ENCODE measurements at regions not wholly inside any gene's neighbourhood (a gene's known extent, or its start where the extent isn't known, plus 50 kb on each side); places are given as distances from the start of the nearest gene placed in this dataset.

DNA sequence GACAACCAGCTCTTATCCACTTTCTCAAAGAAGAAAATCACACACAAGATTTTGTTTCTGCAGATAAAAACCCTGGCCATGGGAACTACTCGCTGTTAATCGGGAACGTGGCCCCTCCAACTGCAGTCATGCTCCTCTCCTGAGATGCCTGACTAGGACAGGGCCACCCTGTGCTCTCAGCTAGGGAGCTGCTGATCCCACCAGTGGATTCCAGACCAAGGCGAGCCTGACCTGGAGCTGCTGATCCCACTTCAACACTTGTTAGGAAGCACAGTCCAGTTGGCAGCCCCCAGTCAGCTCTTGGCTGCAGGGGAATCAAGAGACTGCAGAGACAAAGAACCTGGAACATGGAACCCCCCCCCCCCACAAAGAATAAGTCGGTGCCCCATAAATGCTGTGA is 474.3 kb upstream of the MGMT start:
- no peaks in the 10 kb centered on the region for H3K79me2 ChIP-seq (ENCODE audit: low read length)
- no peak overlapping the region for H3K27ac ChIP-seq (ENCODE audit: low read length)
- H3K4me3 ChIP-seq (ENCODE audit: low read length): no peak overlapping the region
- H4K20me1 ChIP-seq (ENCODE audit: insufficient read depth, low read depth, low read length): no peaks in the 10 kb centered on the region
- H3K4me2 ChIP-seq (ENCODE audit: low read depth, low read length, poor library complexity, severe bottlenecking): no peak overlapping the region
- no peaks in the 10 kb centered on the region for H3K9me3 ChIP-seq (ENCODE audit: low read length)
- no peaks in the 10 kb centered on the region for H3K4me1 ChIP-seq (ENCODE audit: low read length)
- H3K9ac ChIP-seq (ENCODE audit: low read length): no peak overlapping the region
- no peaks in the 10 kb centered on the region for H3K36me3 ChIP-seq (ENCODE audit: insufficient read depth, low read length)
- H3K9me2 ChIP-seq (replicated peaks; ENCODE audit: insufficient read depth, low read length): no peaks in the 10 kb centered on the region
- H3K27me3 ChIP-seq (ENCODE audit: low read length): no peaks in the 10 kb centered on the region
- DNase-seq: no peak
- H2AFZ ChIP-seq (ENCODE audit: low read length): no peak overlapping the region

DNA sequence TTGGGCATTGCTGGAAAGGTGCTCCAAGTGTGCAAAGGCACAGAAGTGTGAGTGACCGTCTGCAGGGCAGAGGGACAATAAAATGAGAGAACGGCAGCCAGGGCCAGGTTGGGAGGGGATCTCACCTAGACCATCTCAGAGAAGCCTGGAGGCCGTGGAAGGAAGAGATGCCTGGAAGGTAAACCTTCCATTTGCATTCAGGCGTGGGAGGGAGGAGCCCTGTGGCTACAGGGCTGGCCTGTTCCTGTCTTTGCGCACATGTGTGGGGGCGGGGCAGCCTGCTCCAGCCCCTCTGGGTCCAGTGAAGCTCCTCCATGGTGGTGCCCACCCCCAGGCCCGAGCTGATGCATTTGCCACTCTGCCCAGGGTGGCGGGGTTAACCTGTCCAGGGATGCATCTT is 473.6 kb upstream of the MGMT start:
- H3K4me1 ChIP-seq (ENCODE audit: low read length): no peaks in the 10 kb centered on the region
- no peaks in the 10 kb centered on the region for H3K36me3 ChIP-seq (ENCODE audit: insufficient read depth, low read length)
- H3K9ac ChIP-seq (ENCODE audit: low read length): no peak overlapping the region
- H3K9me2 ChIP-seq (replicated peaks; ENCODE audit: insufficient read depth, low read length): no peaks in the 10 kb centered on the region
- H3K9me3 ChIP-seq (ENCODE audit: low read length): no peaks in the 10 kb centered on the region
- H2AFZ ChIP-seq (ENCODE audit: low read length): no peak overlapping the region
- H3K27me3 ChIP-seq (ENCODE audit: low read length): no peaks in the 10 kb centered on the region
- H3K4me2 ChIP-seq (ENCODE audit: low read depth, low read length, poor library complexity, severe bottlenecking): no peak overlapping the region
- no peaks in the 10 kb centered on the region for H3K79me2 ChIP-seq (ENCODE audit: low read length)
- DNase-seq: no peak
- H4K20me1 ChIP-seq (ENCODE audit: insufficient read depth, low read depth, low read length): no peaks in the 10 kb centered on the region
- no peak overlapping the region for H3K4me3 ChIP-seq (ENCODE audit: low read length)
- no peak overlapping the region for H3K27ac ChIP-seq (ENCODE audit: low read length)

DNA sequence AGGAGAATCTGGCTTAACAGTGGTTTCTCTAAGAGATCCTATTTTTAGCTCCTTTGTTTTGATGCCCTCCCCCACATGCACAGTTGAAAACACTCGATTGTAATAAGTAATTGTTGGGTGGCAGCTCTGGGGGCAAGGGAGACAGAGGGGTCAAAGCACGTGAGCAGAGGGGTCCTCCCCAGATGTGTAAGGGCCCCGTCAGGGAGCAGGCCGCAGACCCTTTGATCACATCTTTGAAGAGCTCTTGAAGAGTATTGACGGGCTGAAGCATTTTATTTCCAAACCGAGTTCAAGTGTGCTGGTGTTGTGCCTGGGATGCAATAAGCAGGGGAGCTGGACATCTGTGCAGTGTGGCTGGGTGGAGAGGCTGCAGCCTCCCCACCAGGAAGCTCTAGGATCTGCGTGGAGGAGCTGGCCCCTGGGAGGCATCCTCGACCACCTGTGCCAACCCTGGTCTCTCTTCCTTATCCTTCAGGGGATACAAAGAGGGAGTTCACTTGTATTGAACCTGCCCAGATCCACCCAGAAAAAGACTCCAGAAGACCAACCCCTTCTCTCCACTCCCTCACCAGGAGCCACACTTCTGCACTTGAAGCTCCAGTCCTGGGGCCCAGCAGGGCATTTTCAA is 473.0 kb upstream of the MGMT start:
- Histone ChIP-seq H3K79me2 (ENCODE audit: low read length) (no peaks in the 10 kb centered on the region), H3K9me2 (replicated peaks; ENCODE audit: insufficient read depth, low read length) (no peaks in the 10 kb centered on the region), H3K27ac (ENCODE audit: low read length) (no peak overlapping the region), H3K9ac (ENCODE audit: low read length) (no peak overlapping the region), H3K9me3 (ENCODE audit: low read length) (no peaks in the 10 kb centered on the region), H3K4me1 (ENCODE audit: low read length) (no peaks in the 10 kb centered on the region), H2AFZ (ENCODE audit: low read length) (no peak overlapping the region), H3K4me2 (ENCODE audit: low read depth, low read length, poor library complexity, severe bottlenecking) (no peak overlapping the region), H3K4me3 (ENCODE audit: low read length) (no peak overlapping the region), H3K36me3 (ENCODE audit: insufficient read depth, low read length) (no peaks in the 10 kb centered on the region), H4K20me1 (ENCODE audit: insufficient read depth, low read depth, low read length) (no peaks in the 10 kb centered on the region), H3K27me3 (ENCODE audit: low read length) (no peaks in the 10 kb centered on the region)
- no peak for DNase-seq

DNA sequence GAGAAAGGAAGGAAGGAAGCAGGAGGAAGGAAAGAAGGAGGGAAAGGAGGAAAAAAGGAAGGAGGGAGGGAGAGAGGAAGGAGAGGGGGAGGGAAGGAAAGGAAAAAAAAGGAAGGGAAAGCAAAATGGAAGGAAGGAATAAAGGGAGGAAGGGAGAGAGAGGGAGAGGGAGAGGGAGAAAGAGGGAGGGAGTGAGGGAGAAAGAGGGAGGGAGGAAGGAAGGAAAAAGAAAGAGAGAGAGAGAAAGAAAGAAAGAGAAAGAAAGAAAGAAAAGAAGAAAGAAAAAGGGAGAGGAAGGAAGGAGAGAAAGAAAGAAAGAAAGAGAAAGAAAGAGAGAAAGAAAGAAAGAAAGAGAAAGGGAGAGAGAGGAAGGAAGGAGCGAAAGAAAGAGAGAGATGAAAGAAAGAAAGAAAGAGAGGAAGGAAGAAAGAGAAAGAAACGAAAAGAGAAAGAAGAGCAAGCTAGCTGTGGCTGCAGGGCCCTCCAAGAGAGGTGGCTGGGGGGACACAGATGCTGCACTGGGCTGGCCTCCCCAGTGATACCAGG is 472.4 kb upstream of the MGMT start:
- Histone ChIP-seq H3K79me2 (ENCODE audit: low read length) (no peaks in the 10 kb centered on the region), H3K27me3 (ENCODE audit: low read length) (no peaks in the 10 kb centered on the region), H3K4me2 (ENCODE audit: low read depth, low read length, poor library complexity, severe bottlenecking) (no peak overlapping the region), H3K4me1 (ENCODE audit: low read length) (no peaks in the 10 kb centered on the region), H3K36me3 (ENCODE audit: insufficient read depth, low read length) (no peaks in the 10 kb centered on the region), H4K20me1 (ENCODE audit: insufficient read depth, low read depth, low read length) (no peaks in the 10 kb centered on the region), H2AFZ (ENCODE audit: low read length) (no peak overlapping the region), H3K27ac (ENCODE audit: low read length) (no peak overlapping the region), H3K9me3 (ENCODE audit: low read length) (no peaks in the 10 kb centered on the region), H3K9ac (ENCODE audit: low read length) (no peak overlapping the region), H3K4me3 (ENCODE audit: low read length) (no peak overlapping the region), H3K9me2 (replicated peaks; ENCODE audit: insufficient read depth, low read length) (no peaks in the 10 kb centered on the region)
- no peak for DNase-seq

GRCh38 chr10:128995676-128996075 is 471.4 kb upstream of the MGMT start:
- H3K9me2 ChIP-seq (replicated peaks; ENCODE audit: insufficient read depth, low read length): no peaks in the 10 kb centered on the region
- no peaks in the 10 kb centered on the region for H3K79me2 ChIP-seq (ENCODE audit: low read length)
- no peaks in the 10 kb centered on the region for H3K36me3 ChIP-seq (ENCODE audit: insufficient read depth, low read length)
- no peaks in the 10 kb centered on the region for H4K20me1 ChIP-seq (ENCODE audit: insufficient read depth, low read depth, low read length)
- no peak overlapping the region for H3K4me3 ChIP-seq (ENCODE audit: low read length)
- H3K4me2 ChIP-seq (ENCODE audit: low read depth, low read length, poor library complexity, severe bottlenecking): no peak overlapping the region
- no peaks in the 10 kb centered on the region for H3K9me3 ChIP-seq (ENCODE audit: low read length)
- H3K27me3 ChIP-seq (ENCODE audit: low read length): no peaks in the 10 kb centered on the region
- H3K27ac ChIP-seq (ENCODE audit: low read length): no peak overlapping the region
- no peaks in the 10 kb centered on the region for H3K4me1 ChIP-seq (ENCODE audit: low read length)
- DNase-seq: no peak
- H3K9ac ChIP-seq (ENCODE audit: low read length): no peak overlapping the region
- no peak overlapping the region for H2AFZ ChIP-seq (ENCODE audit: low read length)

- H4K20me1 ChIP-seq (ENCODE audit: insufficient read depth, low read depth, low read length): no peaks in the 10 kb centered on the region
- H3K4me3 ChIP-seq (ENCODE audit: low read length): no peak overlapping the region
- no peak overlapping the region for H2AFZ ChIP-seq (ENCODE audit: low read length)
- no peak for DNase-seq
- H3K9me3 ChIP-seq (ENCODE audit: low read length): no peaks in the 10 kb centered on the region
- no peaks in the 10 kb centered on the region for H3K79me2 ChIP-seq (ENCODE audit: low read length)
- no peaks in the 10 kb centered on the region for H3K4me1 ChIP-seq (ENCODE audit: low read length)
- no peak overlapping the region for H3K9ac ChIP-seq (ENCODE audit: low read length)
- no peaks in the 10 kb centered on the region for H3K9me2 ChIP-seq (replicated peaks; ENCODE audit: insufficient read depth, low read length)
- H3K36me3 ChIP-seq (ENCODE audit: insufficient read depth, low read length): no peaks in the 10 kb centered on the region
- H3K27ac ChIP-seq (ENCODE audit: low read length): no peak overlapping the region
- no peak overlapping the region for H3K4me2 ChIP-seq (ENCODE audit: low read depth, low read length, poor library complexity, severe bottlenecking)
- H3K27me3 ChIP-seq (ENCODE audit: low read length): no peaks in the 10 kb centered on the region
These were observed 470.9 kb upstream of the MGMT start for GRCh38 chr10:128996092-128996491.

GRCh38 chr10:128998101-128998805 is 468.8 kb upstream of the MGMT start:
- H3K79me2 ChIP-seq (ENCODE audit: low read length): no peaks in the 10 kb centered on the region
- no peaks in the 10 kb centered on the region for H3K4me1 ChIP-seq (ENCODE audit: low read length)
- no peak for DNase-seq
- no peak overlapping the region for H3K4me3 ChIP-seq (ENCODE audit: low read length)
- no peaks in the 10 kb centered on the region for H4K20me1 ChIP-seq (ENCODE audit: insufficient read depth, low read depth, low read length)
- H3K9ac ChIP-seq (ENCODE audit: low read length): no peak overlapping the region
- no peak overlapping the region for H3K4me2 ChIP-seq (ENCODE audit: low read depth, low read length, poor library complexity, severe bottlenecking)
- H3K9me3 ChIP-seq (ENCODE audit: low read length): no peaks in the 10 kb centered on the region
- H2AFZ ChIP-seq (ENCODE audit: low read length): no peak overlapping the region
- H3K9me2 ChIP-seq (replicated peaks; ENCODE audit: insufficient read depth, low read length): no peaks in the 10 kb centered on the region
- no peak overlapping the region for H3K27ac ChIP-seq (ENCODE audit: low read length)
- H3K27me3 ChIP-seq (ENCODE audit: low read length): no peaks in the 10 kb centered on the region
- no peaks in the 10 kb centered on the region for H3K36me3 ChIP-seq (ENCODE audit: insufficient read depth, low read length)

- Histone ChIP-seq H3K4me2 (ENCODE audit: low read depth, low read length, poor library complexity, severe bottlenecking) (no peak overlapping the region), H4K20me1 (ENCODE audit: insufficient read depth, low read depth, low read length) (no peaks in the 10 kb centered on the region), H3K36me3 (ENCODE audit: insufficient read depth, low read length) (no peaks in the 10 kb centered on the region), H3K9ac (ENCODE audit: low read length) (no peak overlapping the region), H3K4me1 (ENCODE audit: low read length) (no peaks in the 10 kb centered on the region), H3K9me3 (ENCODE audit: low read length) (no peaks in the 10 kb centered on the region), H3K27ac (ENCODE audit: low read length) (no peak overlapping the region), H3K4me3 (ENCODE audit: low read length) (no peak overlapping the region), H3K9me2 (replicated peaks; ENCODE audit: insufficient read depth, low read length) (no peaks in the 10 kb centered on the region), H2AFZ (ENCODE audit: low read length) (no peak overlapping the region), H3K27me3 (ENCODE audit: low read length) (no peaks in the 10 kb centered on the region), H3K79me2 (ENCODE audit: low read length) (no peaks in the 10 kb centered on the region)
- DNase-seq: no peak
These were observed 462.6 kb upstream of the MGMT start for GRCh38 chr10:129004398-129004797.
